Natural killer cell treated with Interleukin-12 subunit alpha and Interleukin-12 subunit beta and Interleukin-15 and Interleukin-18, amount 100 ng/mL, for 72 hours (primary cell): ENCODE measurements at regions not wholly inside any gene's neighbourhood (a gene's known extent, or its start where the extent isn't known, plus 50 kb on each side); places are given as distances from the start of the nearest gene placed in this dataset.
"Not testable (repeated sequence)": the region's sequence is repeated elsewhere in the genome, so short reads cannot be mapped to it uniquely, and the experiment has no call there.

Experiments used
- ATAC-seq, 2 donors: fragments of 150-1000 bp; cut with Tn5 transposase in 1 of 2; sonication (Bioruptor Pico), chemical (Tn5 transposase) in 1 of 2; 2 replicates each; pipeline ENCODE4 v1.10.0; 2021
- DNase-seq: peaks from one replicate; pipeline ENCODE4 v3.0.0; 2022; ENCODE audit warnings: low spot score
- H3K27ac Mint-ChIP-seq, 2 donors: 1 replicate in 1 of 2; 2 replicates in 1 of 2; pipeline ENCODE4 v1.8.0; 2022; ENCODE audit warnings: mixed read lengths in 2 of 2, mild to moderate bottlenecking in 1 of 2, moderate library complexity in 1 of 2
- H3K27me3 Mint-ChIP-seq, 2 donors: 1 replicate in 1 of 2; 2 replicates in 1 of 2; pipeline ENCODE4 v1.8.0; 2022; ENCODE audit warnings: mixed read lengths in 2 of 2
- H3K36me3 Mint-ChIP-seq: one replicate; pipeline ENCODE4 v1.8.0; 2022; ENCODE audit warnings: mixed read lengths
- H3K4me1 Mint-ChIP-seq, 2 donors: 1 replicate in 1 of 2; 2 replicates in 1 of 2; pipeline ENCODE4 v1.8.0; 2022; ENCODE audit warnings: low read depth in 2 of 2, mixed read lengths in 2 of 2, mild to moderate bottlenecking in 1 of 2
- H3K4me3 Mint-ChIP-seq: one replicate; pipeline ENCODE4 v1.8.0; 2022; ENCODE audit warnings: mixed read lengths
- H3K9me3 Mint-ChIP-seq: 2 replicates; pipeline ENCODE4 v1.8.0; 2022; ENCODE audit warnings: mixed read lengths

- no peak for ATAC-seq
- H3K27ac Mint-ChIP-seq: no peak overlapping the region
- no peaks in the 10 kb centered on the region for H3K27me3 Mint-ChIP-seq
- no peaks in the 10 kb centered on the region for H3K4me1 Mint-ChIP-seq
- H3K36me3 Mint-ChIP-seq: no peaks in the 10 kb centered on the region
- H3K4me3 Mint-ChIP-seq: no peak overlapping the region
- H3K9me3 Mint-ChIP-seq: peaks cover 2% of the 10 kb centered on the region
- DNase-seq: no peak
These were observed 79.4 kb upstream of the OSTN start for GRCh38 chr3:191119415-191120295.

GRCh38 chr3:191111722-191112121, 87.3 kb upstream of the OSTN start:
- no peaks in the 10 kb centered on the region for H3K36me3 Mint-ChIP-seq
- ATAC-seq (no peak), DNase-seq (no peak)
- no peak overlapping the region for H3K4me3 Mint-ChIP-seq
- no peak overlapping the region for H3K27ac Mint-ChIP-seq
- H3K9me3 Mint-ChIP-seq: peaks cover 15% of the 10 kb centered on the region
- no peaks in the 10 kb centered on the region for H3K4me1 Mint-ChIP-seq
- no peaks in the 10 kb centered on the region for H3K27me3 Mint-ChIP-seq

- H3K4me1 Mint-ChIP-seq: no peaks in the 10 kb centered on the region
These were observed 93.6 kb upstream of the OSTN start for GRCh38 chr3:191105418-191105817.

GRCh38 chr3:191100516-191100915, 98.5 kb upstream of the OSTN start:
- no peak overlapping the region for H3K4me3 Mint-ChIP-seq
- peaks cover 19% of the 10 kb centered on the region for H3K9me3 Mint-ChIP-seq
- DNase-seq (no peak), ATAC-seq (no peak)
- no peak overlapping the region for H3K27ac Mint-ChIP-seq
- no peaks in the 10 kb centered on the region for H3K36me3 Mint-ChIP-seq
- no peaks in the 10 kb centered on the region for H3K4me1 Mint-ChIP-seq
- no peaks in the 10 kb centered on the region for H3K27me3 Mint-ChIP-seq

More at GRCh38 chr3:191105418-191105817, 93.6 kb upstream of the OSTN start:
- no peak for ATAC-seq
- H3K27me3 Mint-ChIP-seq: no peaks in the 10 kb centered on the region
- H3K9me3 Mint-ChIP-seq: peaks cover 31% of the 10 kb centered on the region
- H3K4me3 Mint-ChIP-seq: no peak overlapping the region
- H3K36me3 Mint-ChIP-seq: no peaks in the 10 kb centered on the region
- H3K27ac Mint-ChIP-seq: no peak overlapping the region
- DNase-seq: no peak

GRCh38 chr3:191094057-191094845, 104.8 kb upstream of the OSTN start:
- no peak overlapping the region for H3K27ac Mint-ChIP-seq
- no peaks in the 10 kb centered on the region for H3K36me3 Mint-ChIP-seq
- H3K4me1 Mint-ChIP-seq: no peaks in the 10 kb centered on the region
- DNase-seq (no peak), ATAC-seq (no peak)
- H3K27me3 Mint-ChIP-seq: no peaks in the 10 kb centered on the region
- peaks cover 3% of the 10 kb centered on the region for H3K9me3 Mint-ChIP-seq
- no peak overlapping the region for H3K4me3 Mint-ChIP-seq

- no peak overlapping the region for H3K27ac Mint-ChIP-seq
- no peaks in the 10 kb centered on the region for H3K27me3 Mint-ChIP-seq
- H3K4me1 Mint-ChIP-seq: no peaks in the 10 kb centered on the region
- no peak overlapping the region for H3K4me3 Mint-ChIP-seq
- ATAC-seq: no peak
- no peak for DNase-seq
- H3K9me3 Mint-ChIP-seq: no peaks in the 10 kb centered on the region
- no peaks in the 10 kb centered on the region for H3K36me3 Mint-ChIP-seq
These were observed 111.7 kb upstream of the OSTN start for GRCh38 chr3:191087391-191087790.

GRCh38 chr3:191085091-191085490, 114.0 kb upstream of the OSTN start:
- peaks cover 5% of the 10 kb centered on the region for H3K36me3 Mint-ChIP-seq
- peaks cover 4% of the 10 kb centered on the region for H3K9me3 Mint-ChIP-seq
- no peak overlapping the region for H3K27ac Mint-ChIP-seq
- no peak for DNase-seq
- no peak overlapping the region for H3K4me3 Mint-ChIP-seq
- H3K27me3 Mint-ChIP-seq: no peaks in the 10 kb centered on the region
- ATAC-seq: no peak
- H3K4me1 Mint-ChIP-seq: no peaks in the 10 kb centered on the region

- H3K4me3 Mint-ChIP-seq, H3K4me1 Mint-ChIP-seq, H3K27me3 Mint-ChIP-seq, DNase-seq, ATAC-seq, H3K27ac Mint-ChIP-seq: not testable (repeated sequence)
- Mint-ChIP-seq H3K9me3 (peaks cover 19% of the 10 kb centered on the region), H3K36me3 (peaks cover 11% of the 10 kb centered on the region)
These were observed 120.1 kb upstream of the OSTN start for GRCh38 chr3:191078913-191079312.

GRCh38 chr3:191076903-191077552, 122.0 kb upstream of the OSTN start:
- H3K27me3 Mint-ChIP-seq: no peaks in the 10 kb centered on the region
- H3K36me3 Mint-ChIP-seq: peaks cover 11% of the 10 kb centered on the region
- no peak overlapping the region for H3K27ac Mint-ChIP-seq
- H3K4me1 Mint-ChIP-seq: no peaks in the 10 kb centered on the region
- H3K4me3 Mint-ChIP-seq: no peak overlapping the region
- DNase-seq (no peak), ATAC-seq (no peak)
- peaks cover 17% of the 10 kb centered on the region for H3K9me3 Mint-ChIP-seq

- peaks cover 18% of the 10 kb centered on the region for H3K9me3 Mint-ChIP-seq
- DNase-seq (no peak), ATAC-seq (no peak)
- peaks cover 5% of the 10 kb centered on the region for H3K36me3 Mint-ChIP-seq
- no peak overlapping the region for H3K4me3 Mint-ChIP-seq
- H3K4me1 Mint-ChIP-seq: no peaks in the 10 kb centered on the region
- H3K27ac Mint-ChIP-seq: no peak overlapping the region
- no peaks in the 10 kb centered on the region for H3K27me3 Mint-ChIP-seq
These were observed 124.5 kb upstream of the OSTN start for GRCh38 chr3:191074511-191074910.

GRCh38 chr3:191070762-191071403, 128.2 kb upstream of the OSTN start:
- Mint-ChIP-seq H3K4me3 (no peak overlapping the region), H3K4me1 (no peaks in the 10 kb centered on the region), H3K27me3 (no peaks in the 10 kb centered on the region), H3K9me3 (peaks cover 3% of the 10 kb centered on the region), H3K27ac (no peak overlapping the region), H3K36me3 (no peaks in the 10 kb centered on the region)
- DNase-seq (no peak), ATAC-seq (no peak)

- ATAC-seq: no peak
- no peak for DNase-seq
- H3K4me3 Mint-ChIP-seq: no peak overlapping the region
- no peak overlapping the region for H3K27ac Mint-ChIP-seq
- H3K27me3 Mint-ChIP-seq: no peaks in the 10 kb centered on the region
- no peaks in the 10 kb centered on the region for H3K36me3 Mint-ChIP-seq
- no peaks in the 10 kb centered on the region for H3K4me1 Mint-ChIP-seq
- peaks cover 6% of the 10 kb centered on the region for H3K9me3 Mint-ChIP-seq
These were observed 128.8 kb upstream of the OSTN start for GRCh38 chr3:191070201-191070600.

GRCh38 chr3:191068946-191069813, 129.9 kb upstream of the OSTN start:
- Mint-ChIP-seq H3K9me3 (peaks cover 6% of the 10 kb centered on the region), H3K4me1 (no peaks in the 10 kb centered on the region), H3K4me3 (no peak overlapping the region), H3K36me3 (no peaks in the 10 kb centered on the region), H3K27me3 (no peaks in the 10 kb centered on the region), H3K27ac (no peak overlapping the region)
- ATAC-seq: no peak
- no peak for DNase-seq
